T-helper 1 cell (primary cell): ENCODE measurements at regions not wholly inside any gene's neighbourhood (a gene's known extent, or its start where the extent isn't known, plus 50 kb on each side); places are given as distances from the start of the nearest gene placed in this dataset.

ENCODE experiments used
- DNase-seq, 5 donors: peaks; one replicate each; pipeline ENCODE4 v3.0.0-alpha.2; 2012 to 2020

- no peak for DNase-seq
These were observed 149.4 kb upstream of the KCNMB2 start for GRCh38 chr3:178386880-178387279.

GRCh38 chr3:178388473-178388872, 147.8 kb upstream of the KCNMB2 start:
- DNase-seq: no peak

- DNase-seq: no peak
These were observed 147.0 kb upstream of the KCNMB2 start for GRCh38 chr3:178389258-178389657.

- DNase-seq: peak in 1 of 5 donors; percentile 28
These were observed 143.7 kb upstream of the KCNMB2 start for GRCh38 chr3:178392511-178392926.

- no peak for DNase-seq
These were observed 143.1 kb upstream of the KCNMB2 start for GRCh38 chr3:178393146-178393545.

GRCh38 chr3:178393824-178394223, 142.4 kb upstream of the KCNMB2 start:
- DNase-seq: no peak

GRCh38 chr3:178396318-178396717, 139.9 kb upstream of the KCNMB2 start:
- DNase-seq: no peak

GRCh38 chr3:178397202-178397601, 139.0 kb upstream of the KCNMB2 start:
- DNase-seq: no peak

- no peak for DNase-seq
These were observed 138.4 kb upstream of the KCNMB2 start for GRCh38 chr3:178397836-178398235.

- no peak for DNase-seq
These were observed 131.3 kb upstream of the KCNMB2 start for GRCh38 chr3:178404961-178405360.

- DNase-seq: no peak
These were observed 130.7 kb upstream of the KCNMB2 start for GRCh38 chr3:178405531-178405930.

- DNase-seq: no peak
These were observed 130.0 kb upstream of the KCNMB2 start for GRCh38 chr3:178406206-178406605.

- DNase-seq: no peak
These were observed 120.9 kb upstream of the KCNMB2 start for GRCh38 chr3:178415384-178415783.

- DNase-seq: no peak
These were observed 118.5 kb upstream of the KCNMB2 start for GRCh38 chr3:178417736-178418135.

- DNase-seq: no peak
These were observed 117.2 kb upstream of the KCNMB2 start for GRCh38 chr3:178419071-178419470.

GRCh38 chr3:178420033-178420432, 116.2 kb upstream of the KCNMB2 start:
- DNase-seq: no peak

- DNase-seq: no peak
These were observed 115.2 kb upstream of the KCNMB2 start for GRCh38 chr3:178421069-178421468.

- no peak for DNase-seq
These were observed 113.8 kb upstream of the KCNMB2 start for GRCh38 chr3:178422406-178422805.

- DNase-seq: no peak
These were observed 108.2 kb upstream of the KCNMB2 start for GRCh38 chr3:178428037-178428436.

GRCh38 chr3:178434206-178434805, 101.9 kb upstream of the KCNMB2 start:
- DNase-seq: no peak

- DNase-seq: no peak
These were observed 100.7 kb upstream of the KCNMB2 start for GRCh38 chr3:178435575-178435974.

- DNase-seq: no peak
These were observed 99.5 kb upstream of the KCNMB2 start for GRCh38 chr3:178436773-178437172.

GRCh38 chr3:178437236-178437635, 99.0 kb upstream of the KCNMB2 start:
- no peak for DNase-seq

- no peak for DNase-seq
These were observed 96.7 kb upstream of the KCNMB2 start for GRCh38 chr3:178439504-178439903.

- DNase-seq: no peak
These were observed 96.2 kb upstream of the KCNMB2 start for GRCh38 chr3:178440043-178440442.
